ENCODE measurements at regions not wholly inside any gene's neighbourhood (a gene's known extent, or its start where the extent isn't known, plus 50 kb on each side); places are given as distances from the start of the nearest gene placed in this dataset.

DNA sequence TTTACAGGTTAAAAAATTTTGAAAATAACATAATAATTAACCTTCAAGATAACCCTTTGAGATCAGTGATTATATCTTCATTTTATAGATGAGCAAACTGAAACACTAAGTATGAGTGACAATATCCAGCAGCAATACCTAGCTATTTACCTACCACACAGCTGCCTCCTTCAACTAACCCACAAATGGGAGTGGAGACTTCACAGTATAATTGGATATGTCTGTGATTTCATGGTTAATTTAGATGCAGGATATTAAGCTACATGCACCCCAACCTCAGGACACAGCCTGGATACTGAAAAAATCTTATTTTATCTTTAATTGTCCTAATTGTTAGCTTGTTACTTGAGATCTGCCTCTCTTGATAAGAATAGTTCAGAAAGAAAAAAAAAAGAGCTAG lies 297.2 kb upstream of the ANO5 start:
- no peak overlapping the region for H3K4me3 ChIP-seq
- no peak for ATAC-seq
- TF ChIP-seq POLR2AphosphoS5 (IDR thresholded peaks at IDR 0.05) (no peak), POLR2A (IDR thresholded peaks at IDR 0.05) (no peak), EP300 (IDR thresholded peaks at IDR 0.05) (no peak)
- TF ChIP-seq, protein P1, sequence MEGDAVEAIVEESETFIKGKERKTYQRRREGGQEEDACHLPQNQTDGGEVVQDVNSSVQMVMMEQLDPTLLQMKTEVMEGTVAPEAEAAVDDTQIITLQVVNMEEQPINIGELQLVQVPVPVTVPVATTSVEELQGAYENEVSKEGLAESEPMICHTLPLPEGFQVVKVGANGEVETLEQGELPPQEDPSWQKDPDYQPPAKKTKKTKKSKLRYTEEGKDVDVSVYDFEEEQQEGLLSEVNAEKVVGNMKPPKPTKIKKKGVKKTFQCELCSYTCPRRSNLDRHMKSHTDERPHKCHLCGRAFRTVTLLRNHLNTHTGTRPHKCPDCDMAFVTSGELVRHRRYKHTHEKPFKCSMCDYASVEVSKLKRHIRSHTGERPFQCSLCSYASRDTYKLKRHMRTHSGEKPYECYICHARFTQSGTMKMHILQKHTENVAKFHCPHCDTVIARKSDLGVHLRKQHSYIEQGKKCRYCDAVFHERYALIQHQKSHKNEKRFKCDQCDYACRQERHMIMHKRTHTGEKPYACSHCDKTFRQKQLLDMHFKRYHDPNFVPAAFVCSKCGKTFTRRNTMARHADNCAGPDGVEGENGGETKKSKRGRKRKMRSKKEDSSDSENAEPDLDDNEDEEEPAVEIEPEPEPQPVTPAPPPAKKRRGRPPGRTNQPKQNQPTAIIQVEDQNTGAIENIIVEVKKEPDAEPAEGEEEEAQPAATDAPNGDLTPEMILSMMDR (IDR thresholded peaks at IDR 0.05): no peak

DNA sequence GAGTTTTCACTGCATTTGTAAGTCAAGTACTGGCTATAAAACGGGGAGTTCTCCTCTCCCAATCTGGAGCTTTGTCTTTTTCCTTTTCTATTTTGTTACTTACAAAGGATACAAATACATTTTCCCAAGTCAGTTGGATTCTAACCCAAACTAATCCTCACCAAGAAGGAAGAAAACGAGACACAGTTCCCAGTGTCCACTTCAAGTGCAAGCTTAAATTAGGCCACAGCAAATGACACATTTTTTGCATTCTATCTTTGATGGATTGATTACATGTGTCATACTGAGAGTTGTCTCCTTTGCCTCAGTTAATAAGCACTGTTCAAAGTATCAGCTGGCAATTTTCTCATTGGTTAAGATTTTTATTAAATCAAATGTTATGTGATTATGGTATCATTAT lies 296.7 kb upstream of the ANO5 start:
- no peak overlapping the region for H3K4me3 ChIP-seq
- WGBS, 2 donors (ENCODE audit: low coverage in 1 of 2): 68 to 73% methylated on average over 2 of the region's 2 CpGs
- no peaks in the 10 kb centered on the region for H3K27me3 ChIP-seq
- no peaks in the 10 kb centered on the region for H3K36me3 ChIP-seq
- TF ChIP-seq, protein P1 (IDR thresholded peaks at IDR 0.05): no peak
- TF ChIP-seq POLR2AphosphoS5 (IDR thresholded peaks at IDR 0.05): no peak
- no peak for TF ChIP-seq POLR2A (IDR thresholded peaks at IDR 0.05)
- no peak for TF ChIP-seq EP300 (IDR thresholded peaks at IDR 0.05)
- no peak for ATAC-seq
- no peak overlapping the region for H3K27ac ChIP-seq
- no peaks in the 10 kb centered on the region for H3K9me3 ChIP-seq
- no peaks in the 10 kb centered on the region for H3K4me1 ChIP-seq

More for the DNA sequence above, 297.2 kb upstream of the ANO5 start:
- H3K4me1 ChIP-seq: no peaks in the 10 kb centered on the region
- no peaks in the 10 kb centered on the region for H3K27me3 ChIP-seq
- H3K27ac ChIP-seq: no peak overlapping the region
- no peaks in the 10 kb centered on the region for H3K9me3 ChIP-seq
- H3K36me3 ChIP-seq: no peaks in the 10 kb centered on the region

DNA sequence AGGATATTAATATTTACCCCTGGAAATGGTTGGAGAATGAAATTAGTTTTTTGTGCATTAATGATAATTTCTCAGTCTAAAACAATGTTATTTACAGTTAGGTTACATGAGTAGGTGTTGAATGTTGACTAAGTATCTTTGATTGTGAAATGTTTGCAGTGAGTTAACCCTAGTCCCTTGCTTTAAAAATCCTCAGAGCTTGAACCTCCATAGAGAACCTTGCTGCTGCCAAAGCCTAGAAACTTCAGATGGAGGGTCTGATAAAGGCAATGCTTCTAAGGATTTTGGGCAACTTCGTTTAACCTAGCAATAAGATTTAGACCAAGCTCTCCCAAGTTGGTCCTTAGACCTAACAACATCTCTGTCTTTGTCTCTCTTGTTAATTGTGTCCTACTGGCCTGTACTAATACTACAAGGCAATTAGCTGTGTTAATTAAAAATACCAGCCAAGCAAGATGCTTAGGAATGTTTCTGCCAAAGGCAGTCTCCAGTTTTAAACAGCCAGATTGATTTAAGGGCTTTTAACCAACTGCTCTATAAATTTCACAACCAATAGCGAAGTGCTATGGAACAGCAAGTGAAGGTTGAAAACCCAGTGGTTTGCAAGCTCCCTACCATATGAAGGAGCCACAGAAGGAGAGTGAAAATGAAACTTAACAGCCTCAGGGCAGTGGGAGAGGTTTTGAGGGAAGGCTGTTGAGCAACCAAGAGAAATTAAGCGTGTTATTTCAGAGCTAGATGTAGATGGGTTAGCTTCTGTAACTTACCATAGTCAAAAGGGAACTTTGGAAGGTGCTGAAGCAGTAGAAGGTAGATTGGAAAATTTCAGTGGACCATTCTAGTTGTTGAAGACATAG lies 295.9 kb upstream of the ANO5 start:
- Histone ChIP-seq H3K27ac (no peak overlapping the region), H3K36me3 (no peaks in the 10 kb centered on the region), H3K27me3 (no peaks in the 10 kb centered on the region), H3K9me3 (no peaks in the 10 kb centered on the region), H3K4me1 (no peaks in the 10 kb centered on the region), H3K4me3 (no peak overlapping the region)
- WGBS, 2 donors (ENCODE audit: low coverage in 1 of 2): 68 to 74% methylated on average over 3 of the region's 3 CpGs
- ATAC-seq: no peak
- TF ChIP-seq EP300 (IDR thresholded peaks at IDR 0.05) (no peak), POLR2AphosphoS5 (IDR thresholded peaks at IDR 0.05) (no peak), POLR2A (IDR thresholded peaks at IDR 0.05) (no peak)
- TF ChIP-seq, protein P1 (IDR thresholded peaks at IDR 0.05): no peak

DNA sequence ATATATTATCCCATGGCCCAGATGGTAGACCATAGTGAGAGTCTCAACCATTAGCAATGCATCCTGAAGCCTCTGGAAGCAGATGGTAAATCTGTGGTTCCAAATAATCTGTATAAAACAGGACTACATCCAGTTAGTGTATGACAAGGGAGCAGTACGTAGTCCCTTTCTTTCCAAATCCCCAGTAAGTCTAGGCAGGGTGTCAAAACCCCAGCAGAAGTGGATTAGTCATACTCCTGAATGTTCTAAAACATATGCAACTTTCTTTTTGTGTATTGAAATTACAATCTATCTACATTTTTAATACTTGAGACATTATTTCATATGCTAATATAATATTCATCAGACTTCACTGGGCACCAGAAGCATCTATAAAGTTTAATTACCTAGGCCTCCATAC lies 295.1 kb upstream of the ANO5 start:
- Histone ChIP-seq H3K4me3 (no peak overlapping the region), H3K27ac (no peak overlapping the region), H3K36me3 (no peaks in the 10 kb centered on the region), H3K4me1 (no peaks in the 10 kb centered on the region), H3K9me3 (no peaks in the 10 kb centered on the region), H3K27me3 (no peaks in the 10 kb centered on the region)
- TF ChIP-seq, protein P1 (IDR thresholded peaks at IDR 0.05): no peak
- no peak for TF ChIP-seq POLR2AphosphoS5 (IDR thresholded peaks at IDR 0.05)
- no peak for TF ChIP-seq POLR2A (IDR thresholded peaks at IDR 0.05)
- TF ChIP-seq EP300 (IDR thresholded peaks at IDR 0.05): no peak
- no peak for ATAC-seq
- WGBS, 2 donors (ENCODE audit: low coverage in 1 of 2): 53 to 88% methylated on average over 1 of the region's 1 CpG

DNA sequence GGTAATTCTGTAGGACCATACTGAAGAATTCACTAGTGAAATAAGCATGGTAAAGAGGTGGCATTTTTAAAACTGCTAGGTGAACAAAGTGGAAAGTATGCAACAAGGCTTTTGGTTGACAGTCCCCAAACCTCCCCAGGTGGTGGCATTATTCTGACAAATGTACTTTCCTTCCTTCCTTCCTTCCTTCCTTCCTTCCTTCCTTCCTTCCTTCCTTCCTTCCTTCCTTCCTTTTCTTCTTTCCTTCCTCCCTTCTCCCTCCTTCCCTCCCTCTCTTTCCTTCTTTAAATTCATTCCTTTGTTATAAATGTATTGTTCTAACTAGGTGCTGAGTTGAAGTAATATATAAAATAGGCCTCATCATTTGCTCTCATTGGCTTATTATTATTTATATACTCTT lies 284.7 kb upstream of the ANO5 start:
- Histone ChIP-seq H3K36me3 (no peaks in the 10 kb centered on the region), H3K4me3 (no peak overlapping the region), H3K9me3 (no peaks in the 10 kb centered on the region), H3K27ac (no peak overlapping the region), H3K4me1 (no peaks in the 10 kb centered on the region), H3K27me3 (no peaks in the 10 kb centered on the region)
- TF ChIP-seq POLR2AphosphoS5 (IDR thresholded peaks at IDR 0.05) (no peak), EP300 (IDR thresholded peaks at IDR 0.05) (no peak), POLR2A (IDR thresholded peaks at IDR 0.05) (no peak)
- TF ChIP-seq, protein P1 (IDR thresholded peaks at IDR 0.05): no peak
- no peak for ATAC-seq
